H9 (cell line): ENCODE measurements at regions not wholly inside any gene's neighbourhood (a gene's known extent, or its start where the extent isn't known, plus 50 kb on each side); places are given as distances from the start of the nearest gene placed in this dataset.

Source experiments
- DNase-seq: peaks from one replicate; pipeline ENCODE4 v3.0.0-alpha.2; 2017
- H2AFZ ChIP-seq: one replicate; pipeline ENCODE4 v1.6.1; 2013; ENCODE audit warnings: mild to moderate bottlenecking, low read length, control low read depth, moderate library complexity
- H2AK5ac ChIP-seq: 2 replicates; pipeline ENCODE4 v1.6.1; 2013; ENCODE audit warnings: low read length, control low read depth, mixed read lengths; ENCODE audit not compliant: insufficient read length
- H2BK120ac ChIP-seq: one replicate; pipeline ENCODE4 v1.6.1; 2013; ENCODE audit warnings: low read depth, mild to moderate bottlenecking, low read length, control low read depth, inconsistent platforms; ENCODE audit not compliant: poor library complexity, severe bottlenecking
- H2BK12ac ChIP-seq: 2 replicates; pipeline ENCODE4 v1.6.1; 2013; ENCODE audit warnings: low read length, control low read depth, mixed read lengths, low read depth; ENCODE audit not compliant: insufficient read length
- H2BK15ac ChIP-seq: 2 replicates; pipeline ENCODE4 v1.6.1; 2013; ENCODE audit warnings: low read depth, low read length, control low read depth
- H2BK20ac ChIP-seq: one replicate; pipeline ENCODE4 v1.6.1; 2013; ENCODE audit warnings: low read depth, mild to moderate bottlenecking, low read length, control low read depth, inconsistent platforms; ENCODE audit not compliant: poor library complexity, severe bottlenecking
- H2BK5ac ChIP-seq: 2 replicates; pipeline ENCODE4 v1.6.1; 2013; ENCODE audit warnings: low read length, control low read depth, mixed read lengths; ENCODE audit not compliant: insufficient read length
- H3K14ac ChIP-seq: 2 replicates; pipeline ENCODE4 v1.6.1; 2013; ENCODE audit warnings: low read length, control low read depth; ENCODE audit not compliant: insufficient read depth
- H3K18ac ChIP-seq: 2 replicates; pipeline ENCODE4 v1.6.1; 2013; ENCODE audit warnings: low read depth, mild to moderate bottlenecking, mixed read lengths, low read length, control low read depth; ENCODE audit not compliant: insufficient read length
- H3K23ac ChIP-seq: 2 replicates; pipeline ENCODE4 v1.6.1; 2013; ENCODE audit warnings: low read length, control low read depth, mixed read lengths, low read depth; ENCODE audit not compliant: insufficient read length
- H3K23me2 ChIP-seq: 2 replicates; pipeline ENCODE4 v1.6.1; 2013; ENCODE audit warnings: low read depth, mild to moderate bottlenecking, mixed read lengths, low read length, control low read depth; ENCODE audit not compliant: insufficient read length, poor library complexity, severe bottlenecking
- H3K27ac ChIP-seq: 2 replicates; pipeline ENCODE4 v1.5.1; 2013; ENCODE audit warnings: low read length, control low read depth, mixed read lengths, low read depth; ENCODE audit not compliant: insufficient read length
- H3K27me3 ChIP-seq: 2 replicates; pipeline ENCODE4 v1.6.1; 2013; ENCODE audit warnings: low read length, control low read depth, inconsistent platforms; ENCODE audit not compliant: insufficient read depth
- H3K4ac ChIP-seq: 2 replicates; pipeline ENCODE4 v1.6.1; 2013; ENCODE audit warnings: low read depth, mild to moderate bottlenecking, control low read depth, inconsistent platforms, low read length, moderate library complexity
- H3K4me1 ChIP-seq: 2 replicates; pipeline ENCODE4 v1.6.1; 2013; ENCODE audit warnings: low read length, control low read depth, inconsistent platforms; ENCODE audit not compliant: insufficient read depth
- H3K4me2 ChIP-seq: 2 replicates; pipeline ENCODE4 v1.6.1; 2013; ENCODE audit warnings: low read length, control low read depth, mixed read lengths; ENCODE audit not compliant: insufficient read length, insufficient read depth
- H3K56ac ChIP-seq: 2 replicates; pipeline ENCODE4 v1.6.1; 2013; ENCODE audit warnings: low read depth, mild to moderate bottlenecking, mixed read lengths, low read length, control low read depth; ENCODE audit not compliant: insufficient read length
- H3K79me1 ChIP-seq: 2 replicates; pipeline ENCODE4 v1.6.1; 2013; ENCODE audit warnings: low read depth, mild to moderate bottlenecking, moderate library complexity, low read length, control low read depth, inconsistent platforms; ENCODE audit not compliant: insufficient read depth, poor library complexity, severe bottlenecking
- H3K79me2 ChIP-seq: 2 replicates; pipeline ENCODE4 v1.6.1; 2013; ENCODE audit warnings: low read length, control low read depth, inconsistent platforms; ENCODE audit not compliant: insufficient read depth
- H3K9ac ChIP-seq: 2 replicates; pipeline ENCODE4 v1.6.1; 2013; ENCODE audit warnings: low read length, control low read depth, mixed read lengths; ENCODE audit not compliant: insufficient read length; ENCODE audit errors: extremely low read depth
- H3K9me3 ChIP-seq: one replicate; pipeline ENCODE4 v1.6.1; 2013; ENCODE audit warnings: low read depth, low read length, inconsistent platforms; ENCODE audit not compliant: control insufficient read depth
- H3T11ph ChIP-seq: one replicate; pipeline ENCODE4 v1.6.1; 2013; ENCODE audit warnings: mild to moderate bottlenecking, low read length, control low read depth, inconsistent platforms
- H4K20me1 ChIP-seq: one replicate; pipeline ENCODE4 v1.6.1; 2013; ENCODE audit not compliant: control insufficient read depth, insufficient read length, insufficient read depth
- H4K5ac ChIP-seq: 2 replicates; pipeline ENCODE4 v1.6.1; 2013; ENCODE audit warnings: low read depth, mild to moderate bottlenecking, mixed read lengths, low read length, control low read depth; ENCODE audit not compliant: insufficient read length
- H4K8ac ChIP-seq: replicated peaks from 2 replicates; pipeline ENCODE4 v1.6.1; 2013; ENCODE audit warnings: low read length, control low read depth, mixed read lengths, low read depth; ENCODE audit not compliant: insufficient read length
- H4K91ac ChIP-seq: 2 replicates; pipeline ENCODE4 v1.6.1; 2013; ENCODE audit warnings: low read depth, mild to moderate bottlenecking, moderate library complexity, mixed read lengths, low read length, control low read depth; ENCODE audit not compliant: insufficient read length
- H3K27ac Mint-ChIP-seq, 3 experiments: 2 replicates in 2 of 3; 3 replicates in 1 of 3; pipeline ENCODE4 v1.8.0; 2020 to 2021; ENCODE audit warnings: mixed read lengths in 3 of 3, mild to moderate bottlenecking in 1 of 3, moderate library complexity in 1 of 3
- H3K27me3 Mint-ChIP-seq: 2 replicates; pipeline ENCODE4 v1.8.0; 2021; ENCODE audit warnings: low read depth, mild to moderate bottlenecking, moderate library complexity, mixed read lengths
- H3K36me3 Mint-ChIP-seq, 3 experiments: 2 replicates in 2 of 3; 3 replicates in 1 of 3; pipeline ENCODE4 v1.8.0; 2020 to 2021; ENCODE audit warnings: low read depth in 3 of 3, mixed read lengths in 3 of 3; ENCODE audit not compliant: insufficient read depth in 1 of 3
- H3K4me1 Mint-ChIP-seq, 2 experiments: 2 replicates each; pipeline ENCODE4 v1.8.0; 2020; ENCODE audit warnings: mixed read lengths in 2 of 2
- H3K4me3 Mint-ChIP-seq, 2 experiments: 2 replicates in 1 of 2; 3 replicates in 1 of 2; pipeline ENCODE4 v1.8.0; 2020 to 2021; ENCODE audit warnings: mild to moderate bottlenecking in 2 of 2, mixed read lengths in 2 of 2, moderate library complexity in 1 of 2
- H3K9me3 Mint-ChIP-seq, 2 experiments: 2 replicates in 1 of 2; 3 replicates in 1 of 2; pipeline ENCODE4 v1.8.0; 2020; ENCODE audit warnings: mild to moderate bottlenecking in 2 of 2, mixed read lengths in 2 of 2, moderate library complexity in 1 of 2
- CTCF ChIP-seq: fragments of 200-600 bp; sonication (generic); conservative IDR thresholded peaks from 3 replicates; pipeline ENCODE4 v1.8.0; 2021; ENCODE audit warnings: antibody characterized with exemption, mild to moderate bottlenecking
- WGBS: extraction: QIAGEN DNeasy Blood & Tissue Kit; methylation state at CpG from one replicate; pipeline ENCODE4 v1.1.7; 2013; ENCODE audit warnings: missing lambda C conversion rate, low lambda C conversion rate, mixed read lengths; ENCODE audit not compliant: insufficient read length; ENCODE audit errors: extremely low coverage; 5-methylcytosine and 5-hydroxymethylcytosine counted together

- no peak overlapping the region for H2AFZ ChIP-seq
- H3K79me1 ChIP-seq: no peaks in the 10 kb centered on the region
- H3K27ac ChIP-seq: no peak overlapping the region
- H2BK15ac ChIP-seq: no peak overlapping the region
- DNase-seq: no peak
- H3K23ac ChIP-seq: no peak overlapping the region
- Mint-ChIP-seq H3K27me3 (no peaks in the 10 kb centered on the region), H3K4me3 (no peak overlapping the region), H3K4me1 (no peaks in the 10 kb centered on the region), H3K27ac (no peak overlapping the region), H3K9me3 (no peaks in the 10 kb centered on the region), H3K36me3 (no peaks in the 10 kb centered on the region)
- WGBS: no CpG with 5 or more reads among the region's 3 CpGs
- no peak overlapping the region for H4K5ac ChIP-seq
- no peaks in the 10 kb centered on the region for H3K9me3 ChIP-seq
- no peak overlapping the region for H4K91ac ChIP-seq
- H4K8ac ChIP-seq: no peak overlapping the region
- H4K20me1 ChIP-seq: no peaks in the 10 kb centered on the region
- no peak for TF ChIP-seq CTCF
- no peaks in the 10 kb centered on the region for H3K23me2 ChIP-seq
- H3K4me1 ChIP-seq: no peaks in the 10 kb centered on the region
- H3K27me3 ChIP-seq: no peaks in the 10 kb centered on the region
- H3K79me2 ChIP-seq: no peaks in the 10 kb centered on the region
- no peak overlapping the region for H2AK5ac ChIP-seq
- H3K18ac ChIP-seq: no peak overlapping the region
- H2BK5ac ChIP-seq: no peak overlapping the region
- H2BK20ac ChIP-seq: no peak overlapping the region
- no peak overlapping the region for H3T11ph ChIP-seq
- no peak overlapping the region for H3K9ac ChIP-seq
- H3K4ac ChIP-seq: no peak overlapping the region
- no peak overlapping the region for H2BK12ac ChIP-seq
- no peak overlapping the region for H3K4me2 ChIP-seq
- H3K56ac ChIP-seq: no peak overlapping the region
- H3K14ac ChIP-seq: no peak overlapping the region
- no peak overlapping the region for H2BK120ac ChIP-seq
Observed at GRCh38 chr3:36095238-36095637, 285.1 kb upstream of the STAC start.
